Osteocyte (in vitro differentiated cells): ENCODE measurements at regions not wholly inside any gene's neighbourhood (a gene's known extent, or its start where the extent isn't known, plus 50 kb on each side); places are given as distances from the start of the nearest gene placed in this dataset.

Experiments
- DNase-seq: peaks from one replicate; pipeline ENCODE4 v3.0.0; 2021; ENCODE audit warnings: mixed read lengths; ENCODE audit not compliant: unreplicated experiment; ENCODE audit errors: extremely low spot score
- H3K27ac Mint-ChIP-seq: one replicate; pipeline ENCODE4 v1.8.0; 2021; ENCODE audit warnings: mild to moderate bottlenecking, mixed read lengths; ENCODE audit not compliant: unreplicated experiment
- H3K27me3 Mint-ChIP-seq: one replicate; pipeline ENCODE4 v1.8.0; 2021; ENCODE audit warnings: mixed read lengths; ENCODE audit not compliant: unreplicated experiment
- H3K36me3 Mint-ChIP-seq: one replicate; pipeline ENCODE4 v1.8.0; 2021; ENCODE audit warnings: mixed read lengths; ENCODE audit not compliant: unreplicated experiment
- H3K4me1 Mint-ChIP-seq: one replicate; pipeline ENCODE4 v1.8.0; 2021; ENCODE audit warnings: mixed read lengths; ENCODE audit not compliant: unreplicated experiment
- H3K4me3 Mint-ChIP-seq: one replicate; pipeline ENCODE4 v1.8.0; 2021; ENCODE audit warnings: mild to moderate bottlenecking, moderate library complexity, mixed read lengths; ENCODE audit not compliant: unreplicated experiment
- H3K9me3 Mint-ChIP-seq: one replicate; pipeline ENCODE4 v1.8.0; 2021; ENCODE audit warnings: mixed read lengths; ENCODE audit not compliant: unreplicated experiment
- CTCF ChIP-seq: fragments of 200-600 bp; sonication (generic); IDR thresholded peaks from 2 replicates; pipeline ENCODE4 v1.5.0; 2021; ENCODE audit warnings: antibody characterized with exemption, mild to moderate bottlenecking, moderate library complexity

DNA sequence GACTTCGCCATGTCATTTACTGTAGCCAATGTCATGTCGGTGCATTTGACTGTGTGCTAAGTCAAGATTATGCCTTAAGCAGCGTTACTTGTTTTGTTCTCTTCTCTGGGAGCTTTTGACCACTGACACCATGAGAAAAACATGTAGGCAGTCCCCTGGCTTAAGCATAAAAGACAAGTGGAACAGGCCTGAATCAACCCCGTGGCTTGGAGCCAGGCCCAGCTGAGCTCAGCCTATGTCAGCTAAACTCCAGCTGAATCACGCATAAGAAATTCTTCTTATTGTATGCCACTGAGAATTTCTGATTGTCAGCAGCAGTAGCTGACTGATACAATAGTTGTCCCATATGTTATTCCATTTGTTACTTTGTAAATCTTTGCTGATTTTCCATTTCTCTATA lies 261.9 kb downstream of the CBLL2 start:
- no peak for DNase-seq
- H3K4me3 Mint-ChIP-seq = no peak overlapping the region
- peaks cover 4% of the 10 kb centered on the region for H3K4me1 Mint-ChIP-seq
- H3K27me3 Mint-ChIP-seq = peaks cover 10% of the 10 kb centered on the region
- H3K36me3 Mint-ChIP-seq = no peaks in the 10 kb centered on the region
- H3K27ac Mint-ChIP-seq = no peak overlapping the region
- TF ChIP-seq CTCF = no peak
- peaks cover 4% of the 10 kb centered on the region for H3K9me3 Mint-ChIP-seq

- H3K36me3 Mint-ChIP-seq = no peaks in the 10 kb centered on the region
- H3K4me3 Mint-ChIP-seq = no peak overlapping the region
Observed at GRCh38 chrX:22536746-22537304, 264.1 kb downstream of the CBLL2 start.

DNA sequence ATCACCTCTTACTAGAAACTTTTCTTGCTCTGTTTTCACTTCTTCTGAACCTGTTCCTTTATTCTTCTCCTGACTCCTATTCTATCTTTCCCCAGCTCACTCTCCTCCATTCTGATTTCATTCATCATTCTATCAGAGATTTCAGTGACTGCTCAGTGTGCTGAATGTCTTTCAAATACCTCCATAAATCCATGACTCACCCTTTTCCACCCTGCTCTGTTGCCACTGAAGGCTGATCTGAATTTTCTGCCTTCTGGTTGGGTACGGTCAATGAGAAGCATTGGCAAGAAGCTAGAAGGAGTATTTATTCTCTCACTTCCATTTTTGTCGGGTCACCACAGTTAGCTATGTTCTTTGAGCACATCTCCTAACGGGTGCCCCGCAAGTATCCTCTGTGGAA lies 265.9 kb downstream of the CBLL2 start:
- TF ChIP-seq CTCF = no peak
- H3K27me3 Mint-ChIP-seq = peaks cover 10% of the 10 kb centered on the region
- no peak for DNase-seq
- H3K36me3 Mint-ChIP-seq = no peaks in the 10 kb centered on the region
- H3K9me3 Mint-ChIP-seq = peaks cover 19% of the 10 kb centered on the region
- peaks cover 4% of the 10 kb centered on the region for H3K4me1 Mint-ChIP-seq
- no peak overlapping the region for H3K4me3 Mint-ChIP-seq
- H3K27ac Mint-ChIP-seq = no peak overlapping the region

More at GRCh38 chrX:22536746-22537304, 264.1 kb downstream of the CBLL2 start:
- Mint-ChIP-seq H3K4me1 (peaks cover 4% of the 10 kb centered on the region), H3K27ac (no peak overlapping the region), H3K27me3 (peaks cover 10% of the 10 kb centered on the region), H3K9me3 (peaks cover 13% of the 10 kb centered on the region)
- no peak for DNase-seq
- TF ChIP-seq CTCF = no peak

- TF ChIP-seq CTCF = no peak
- no peaks in the 10 kb centered on the region for H3K36me3 Mint-ChIP-seq
- H3K4me3 Mint-ChIP-seq = no peak overlapping the region
- H3K9me3 Mint-ChIP-seq = peaks cover 22% of the 10 kb centered on the region
- peaks cover 10% of the 10 kb centered on the region for H3K27me3 Mint-ChIP-seq
- DNase-seq = no peak
- no peak overlapping the region for H3K27ac Mint-ChIP-seq
- no peaks in the 10 kb centered on the region for H3K4me1 Mint-ChIP-seq
Observed at GRCh38 chrX:22541926-22542325, 269.2 kb downstream of the CBLL2 start.

DNA sequence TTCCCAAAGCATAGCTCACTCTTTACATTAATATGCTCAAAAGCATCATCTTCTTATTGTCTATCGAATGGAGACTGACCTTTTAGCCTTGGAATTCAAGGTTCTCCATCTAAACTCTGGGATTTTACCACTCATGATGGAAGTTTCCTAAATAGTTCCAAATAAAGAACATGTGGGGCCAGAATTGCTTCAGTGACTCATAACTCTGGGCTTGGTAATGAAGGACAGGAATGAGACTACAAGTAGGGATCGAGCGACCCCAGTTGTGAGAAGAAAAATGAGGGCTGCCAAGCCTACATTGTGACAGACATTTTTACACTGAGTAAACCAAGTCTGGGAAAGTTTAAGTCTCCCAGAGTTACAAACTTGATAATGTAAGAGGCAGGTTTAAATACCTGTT lies 269.9 kb downstream of the CBLL2 start:
- Mint-ChIP-seq H3K27me3 (peaks cover 10% of the 10 kb centered on the region), H3K27ac (no peak overlapping the region), H3K4me3 (no peak overlapping the region), H3K36me3 (no peaks in the 10 kb centered on the region), H3K4me1 (no peaks in the 10 kb centered on the region), H3K9me3 (peaks cover 22% of the 10 kb centered on the region)
- no peak for DNase-seq
- no peak for TF ChIP-seq CTCF
